H9 (cell line): ENCODE measurements at regions not wholly inside any gene's neighbourhood (a gene's known extent, or its start where the extent isn't known, plus 50 kb on each side); places are given as distances from the start of the nearest gene placed in this dataset.

Experiments
- DNase-seq: peaks from one replicate; pipeline ENCODE4 v3.0.0-alpha.2; 2017
- H2AFZ ChIP-seq: one replicate; pipeline ENCODE4 v1.6.1; 2013; ENCODE audit warnings: mild to moderate bottlenecking, low read length, control low read depth, moderate library complexity
- H2AK5ac ChIP-seq: 2 replicates; pipeline ENCODE4 v1.6.1; 2013; ENCODE audit warnings: low read length, control low read depth, mixed read lengths; ENCODE audit not compliant: insufficient read length
- H2BK120ac ChIP-seq: one replicate; pipeline ENCODE4 v1.6.1; 2013; ENCODE audit warnings: low read depth, mild to moderate bottlenecking, low read length, control low read depth, inconsistent platforms; ENCODE audit not compliant: poor library complexity, severe bottlenecking
- H2BK12ac ChIP-seq: 2 replicates; pipeline ENCODE4 v1.6.1; 2013; ENCODE audit warnings: low read length, control low read depth, mixed read lengths, low read depth; ENCODE audit not compliant: insufficient read length
- H2BK15ac ChIP-seq: 2 replicates; pipeline ENCODE4 v1.6.1; 2013; ENCODE audit warnings: low read depth, low read length, control low read depth
- H2BK20ac ChIP-seq: one replicate; pipeline ENCODE4 v1.6.1; 2013; ENCODE audit warnings: low read depth, mild to moderate bottlenecking, low read length, control low read depth, inconsistent platforms; ENCODE audit not compliant: poor library complexity, severe bottlenecking
- H2BK5ac ChIP-seq: 2 replicates; pipeline ENCODE4 v1.6.1; 2013; ENCODE audit warnings: low read length, control low read depth, mixed read lengths; ENCODE audit not compliant: insufficient read length
- H3K14ac ChIP-seq: 2 replicates; pipeline ENCODE4 v1.6.1; 2013; ENCODE audit warnings: low read length, control low read depth; ENCODE audit not compliant: insufficient read depth
- H3K18ac ChIP-seq: 2 replicates; pipeline ENCODE4 v1.6.1; 2013; ENCODE audit warnings: low read depth, mild to moderate bottlenecking, mixed read lengths, low read length, control low read depth; ENCODE audit not compliant: insufficient read length
- H3K23ac ChIP-seq: 2 replicates; pipeline ENCODE4 v1.6.1; 2013; ENCODE audit warnings: low read length, control low read depth, mixed read lengths, low read depth; ENCODE audit not compliant: insufficient read length
- H3K23me2 ChIP-seq: 2 replicates; pipeline ENCODE4 v1.6.1; 2013; ENCODE audit warnings: low read depth, mild to moderate bottlenecking, mixed read lengths, low read length, control low read depth; ENCODE audit not compliant: insufficient read length, poor library complexity, severe bottlenecking
- H3K27ac ChIP-seq: 2 replicates; pipeline ENCODE4 v1.5.1; 2013; ENCODE audit warnings: low read length, control low read depth, mixed read lengths, low read depth; ENCODE audit not compliant: insufficient read length
- H3K27me3 ChIP-seq: 2 replicates; pipeline ENCODE4 v1.6.1; 2013; ENCODE audit warnings: low read length, control low read depth, inconsistent platforms; ENCODE audit not compliant: insufficient read depth
- H3K4ac ChIP-seq: 2 replicates; pipeline ENCODE4 v1.6.1; 2013; ENCODE audit warnings: low read depth, mild to moderate bottlenecking, control low read depth, inconsistent platforms, low read length, moderate library complexity
- H3K4me1 ChIP-seq: 2 replicates; pipeline ENCODE4 v1.6.1; 2013; ENCODE audit warnings: low read length, control low read depth, inconsistent platforms; ENCODE audit not compliant: insufficient read depth
- H3K4me2 ChIP-seq: 2 replicates; pipeline ENCODE4 v1.6.1; 2013; ENCODE audit warnings: low read length, control low read depth, mixed read lengths; ENCODE audit not compliant: insufficient read length, insufficient read depth
- H3K56ac ChIP-seq: 2 replicates; pipeline ENCODE4 v1.6.1; 2013; ENCODE audit warnings: low read depth, mild to moderate bottlenecking, mixed read lengths, low read length, control low read depth; ENCODE audit not compliant: insufficient read length
- H3K79me1 ChIP-seq: 2 replicates; pipeline ENCODE4 v1.6.1; 2013; ENCODE audit warnings: low read depth, mild to moderate bottlenecking, moderate library complexity, low read length, control low read depth, inconsistent platforms; ENCODE audit not compliant: insufficient read depth, poor library complexity, severe bottlenecking
- H3K79me2 ChIP-seq: 2 replicates; pipeline ENCODE4 v1.6.1; 2013; ENCODE audit warnings: low read length, control low read depth, inconsistent platforms; ENCODE audit not compliant: insufficient read depth
- H3K9ac ChIP-seq: 2 replicates; pipeline ENCODE4 v1.6.1; 2013; ENCODE audit warnings: low read length, control low read depth, mixed read lengths; ENCODE audit not compliant: insufficient read length; ENCODE audit errors: extremely low read depth
- H3K9me3 ChIP-seq: one replicate; pipeline ENCODE4 v1.6.1; 2013; ENCODE audit warnings: low read depth, low read length, inconsistent platforms; ENCODE audit not compliant: control insufficient read depth
- H3T11ph ChIP-seq: one replicate; pipeline ENCODE4 v1.6.1; 2013; ENCODE audit warnings: mild to moderate bottlenecking, low read length, control low read depth, inconsistent platforms
- H4K20me1 ChIP-seq: one replicate; pipeline ENCODE4 v1.6.1; 2013; ENCODE audit not compliant: control insufficient read depth, insufficient read length, insufficient read depth
- H4K5ac ChIP-seq: 2 replicates; pipeline ENCODE4 v1.6.1; 2013; ENCODE audit warnings: low read depth, mild to moderate bottlenecking, mixed read lengths, low read length, control low read depth; ENCODE audit not compliant: insufficient read length
- H4K8ac ChIP-seq: replicated peaks from 2 replicates; pipeline ENCODE4 v1.6.1; 2013; ENCODE audit warnings: low read length, control low read depth, mixed read lengths, low read depth; ENCODE audit not compliant: insufficient read length
- H4K91ac ChIP-seq: 2 replicates; pipeline ENCODE4 v1.6.1; 2013; ENCODE audit warnings: low read depth, mild to moderate bottlenecking, moderate library complexity, mixed read lengths, low read length, control low read depth; ENCODE audit not compliant: insufficient read length
- H3K27ac Mint-ChIP-seq, 3 experiments: 2 replicates in 2 of 3; 3 replicates in 1 of 3; pipeline ENCODE4 v1.8.0; 2020 to 2021; ENCODE audit warnings: mixed read lengths in 3 of 3, mild to moderate bottlenecking in 1 of 3, moderate library complexity in 1 of 3
- H3K27me3 Mint-ChIP-seq: 2 replicates; pipeline ENCODE4 v1.8.0; 2021; ENCODE audit warnings: low read depth, mild to moderate bottlenecking, moderate library complexity, mixed read lengths
- H3K36me3 Mint-ChIP-seq, 3 experiments: 2 replicates in 2 of 3; 3 replicates in 1 of 3; pipeline ENCODE4 v1.8.0; 2020 to 2021; ENCODE audit warnings: low read depth in 3 of 3, mixed read lengths in 3 of 3; ENCODE audit not compliant: insufficient read depth in 1 of 3
- H3K4me1 Mint-ChIP-seq, 2 experiments: 2 replicates each; pipeline ENCODE4 v1.8.0; 2020; ENCODE audit warnings: mixed read lengths in 2 of 2
- H3K4me3 Mint-ChIP-seq, 2 experiments: 2 replicates in 1 of 2; 3 replicates in 1 of 2; pipeline ENCODE4 v1.8.0; 2020 to 2021; ENCODE audit warnings: mild to moderate bottlenecking in 2 of 2, mixed read lengths in 2 of 2, moderate library complexity in 1 of 2
- H3K9me3 Mint-ChIP-seq, 2 experiments: 2 replicates in 1 of 2; 3 replicates in 1 of 2; pipeline ENCODE4 v1.8.0; 2020; ENCODE audit warnings: mild to moderate bottlenecking in 2 of 2, mixed read lengths in 2 of 2, moderate library complexity in 1 of 2
- WGBS: extraction: QIAGEN DNeasy Blood & Tissue Kit; methylation state at CpG from one replicate; pipeline ENCODE4 v1.1.7; 2013; ENCODE audit warnings: missing lambda C conversion rate, low lambda C conversion rate, mixed read lengths; ENCODE audit not compliant: insufficient read length; ENCODE audit errors: extremely low coverage; 5-methylcytosine and 5-hydroxymethylcytosine counted together
- TF ChIP-seq, protein P1 (sequence below): fragments of 200-600 bp; sonication (generic); conservative IDR thresholded peaks from 3 replicates; pipeline ENCODE4 v1.8.0; 2021; ENCODE audit warnings: antibody characterized with exemption, mild to moderate bottlenecking

DNA sequence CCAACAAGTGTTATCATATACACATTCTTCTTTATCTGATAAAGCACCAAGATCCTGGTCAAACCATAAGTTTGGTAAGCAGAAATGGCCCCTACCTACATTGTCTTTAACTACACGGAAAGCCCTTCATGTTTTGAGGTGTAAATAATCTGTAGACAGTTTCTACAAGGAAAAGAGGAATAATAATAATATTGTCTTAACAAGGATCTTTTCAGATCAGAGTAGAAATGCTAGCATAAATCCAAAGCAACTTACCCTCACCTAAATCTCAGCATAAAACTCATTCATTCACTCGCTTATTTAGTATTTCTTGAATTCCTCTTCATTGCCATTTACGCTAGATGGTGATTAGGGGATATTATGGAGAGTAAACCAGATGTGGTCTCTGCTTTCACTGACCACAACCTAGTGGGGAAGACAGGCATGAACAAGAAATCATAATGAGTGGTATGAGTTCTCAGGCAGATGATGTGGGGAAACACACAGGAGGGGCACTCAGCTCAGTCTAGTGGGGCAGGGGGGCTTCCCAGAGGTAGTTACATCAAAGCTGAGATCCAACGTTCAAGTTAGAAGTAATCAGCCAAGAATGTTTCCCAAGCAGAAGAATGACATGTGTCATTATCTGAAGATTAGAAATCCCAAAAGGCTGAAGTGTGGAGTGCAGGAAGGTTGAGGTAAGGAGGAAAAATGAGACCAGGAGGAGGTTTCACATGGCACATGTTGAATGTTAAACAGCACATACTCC, 65.4 kb upstream of the ZC3H12C start:
- no CpG with 5 or more reads among the region's 4 CpGs for WGBS
- no peak overlapping the region for H2BK5ac ChIP-seq
- no peak overlapping the region for H3K9ac ChIP-seq
- H4K5ac ChIP-seq, result no peak overlapping the region
- no peaks in the 10 kb centered on the region for H3K9me3 Mint-ChIP-seq
- H4K91ac ChIP-seq, result no peak overlapping the region
- no peak overlapping the region for H3K14ac ChIP-seq
- no peaks in the 10 kb centered on the region for H3K27me3 ChIP-seq
- no peaks in the 10 kb centered on the region for H3K79me1 ChIP-seq
- H2BK120ac ChIP-seq, result no peak overlapping the region
- no peaks in the 10 kb centered on the region for H3K23me2 ChIP-seq
- no peaks in the 10 kb centered on the region; a peak in 1 of 7 replicates for H3K36me3 Mint-ChIP-seq
- no peak overlapping the region for H3K27ac Mint-ChIP-seq
- H2BK12ac ChIP-seq, result no peak overlapping the region
- no peak overlapping the region for H3K4me3 Mint-ChIP-seq
- no peak for DNase-seq
- H3K4me1 ChIP-seq, result no peaks in the 10 kb centered on the region; the same call in 1 of the 2 replicates
- H4K20me1 ChIP-seq, result no peaks in the 10 kb centered on the region
- no peak overlapping the region for H3K4ac ChIP-seq
- no peak overlapping the region for H2BK15ac ChIP-seq
- H3K4me1 Mint-ChIP-seq, result no peaks in the 10 kb centered on the region; a peak in 1 of 4 replicates
- no peak overlapping the region for H2BK20ac ChIP-seq
- H2AFZ ChIP-seq, result no peak overlapping the region
- no peak overlapping the region for H2AK5ac ChIP-seq
- no peak overlapping the region for H4K8ac ChIP-seq
- no peaks in the 10 kb centered on the region for H3K27me3 Mint-ChIP-seq
- no peaks in the 10 kb centered on the region for H3K79me2 ChIP-seq
- TF ChIP-seq, protein P1, sequence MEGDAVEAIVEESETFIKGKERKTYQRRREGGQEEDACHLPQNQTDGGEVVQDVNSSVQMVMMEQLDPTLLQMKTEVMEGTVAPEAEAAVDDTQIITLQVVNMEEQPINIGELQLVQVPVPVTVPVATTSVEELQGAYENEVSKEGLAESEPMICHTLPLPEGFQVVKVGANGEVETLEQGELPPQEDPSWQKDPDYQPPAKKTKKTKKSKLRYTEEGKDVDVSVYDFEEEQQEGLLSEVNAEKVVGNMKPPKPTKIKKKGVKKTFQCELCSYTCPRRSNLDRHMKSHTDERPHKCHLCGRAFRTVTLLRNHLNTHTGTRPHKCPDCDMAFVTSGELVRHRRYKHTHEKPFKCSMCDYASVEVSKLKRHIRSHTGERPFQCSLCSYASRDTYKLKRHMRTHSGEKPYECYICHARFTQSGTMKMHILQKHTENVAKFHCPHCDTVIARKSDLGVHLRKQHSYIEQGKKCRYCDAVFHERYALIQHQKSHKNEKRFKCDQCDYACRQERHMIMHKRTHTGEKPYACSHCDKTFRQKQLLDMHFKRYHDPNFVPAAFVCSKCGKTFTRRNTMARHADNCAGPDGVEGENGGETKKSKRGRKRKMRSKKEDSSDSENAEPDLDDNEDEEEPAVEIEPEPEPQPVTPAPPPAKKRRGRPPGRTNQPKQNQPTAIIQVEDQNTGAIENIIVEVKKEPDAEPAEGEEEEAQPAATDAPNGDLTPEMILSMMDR, result no peak
- no peak overlapping the region for H3K23ac ChIP-seq
- no peak overlapping the region for H3K18ac ChIP-seq
- no peak overlapping the region for H3K4me2 ChIP-seq
- H3T11ph ChIP-seq, result no peak overlapping the region
- H3K9me3 ChIP-seq, result no peaks in the 10 kb centered on the region
- H3K56ac ChIP-seq, result no peak overlapping the region
- H3K27ac ChIP-seq, result no peak overlapping the region
